Left ventricle myocardium inferior (tissue), 1 donor: ENCODE measurements at regions not wholly inside any gene's neighbourhood (a gene's known extent, or its start where the extent isn't known, plus 50 kb on each side); places are given as distances from the start of the nearest gene placed in this dataset.

ENCODE experiments used
- DNase-seq: peaks from one replicate; pipeline ENCODE4 v3.0.0-alpha.2; 2020
- H3K27ac ChIP-seq: fragments of 200-600 bp; replicated peaks from 2 replicates; pipeline ENCODE4 v1.8.0; 2021
- H3K27me3 ChIP-seq: fragments of 200-600 bp; 2 replicates; pipeline ENCODE4 v1.8.0; 2021; ENCODE audit warnings: low read depth
- H3K36me3 ChIP-seq: fragments of 200-600 bp; 2 replicates; pipeline ENCODE4 v1.8.0; 2021
- H3K4me1 ChIP-seq: fragments of 200-600 bp; 2 replicates; pipeline ENCODE4 v1.8.0; 2021
- H3K4me3 ChIP-seq: fragments of 200-600 bp; 2 replicates; pipeline ENCODE4 v1.8.0; 2021; ENCODE audit warnings: mild to moderate bottlenecking, moderate library complexity
- H3K9me3 ChIP-seq: fragments of 200-600 bp; replicated peaks from 2 replicates; pipeline ENCODE4 v1.8.0; 2021
- CTCF ChIP-seq: fragments of 200-600 bp; IDR thresholded peaks from 2 replicates; pipeline ENCODE4 v1.8.0; 2021; ENCODE audit warnings: antibody characterized with exemption, mild to moderate bottlenecking, borderline replicate concordance
- intact Hi-C: fragments of 100-400 bp; cut with micrococcal nuclease; formaldehyde crosslinking; loops from one replicate; pipeline ENCODE4 v1.11.0; 2022
- donor health status: DM: no; HTN: yes; CAD: no; lungs with severe emphysema.

DNA sequence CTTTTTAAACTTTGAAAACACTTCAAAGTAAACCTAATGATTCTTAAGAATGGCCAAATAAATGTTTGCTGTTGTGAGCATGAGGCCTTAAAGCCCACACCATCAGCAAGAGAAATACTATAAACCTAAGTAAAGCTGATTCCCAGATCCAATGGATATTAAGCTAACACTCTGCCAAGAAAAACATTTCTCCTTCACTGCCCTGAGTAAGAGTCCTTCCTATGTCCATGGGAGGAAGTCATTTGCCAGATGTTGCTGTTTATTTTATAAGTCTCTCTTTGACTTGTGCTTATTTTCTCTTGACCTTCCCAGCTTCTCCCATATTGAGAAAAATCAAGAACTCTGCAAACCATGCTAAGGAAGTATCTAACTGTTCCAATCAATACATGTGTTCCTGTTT lies 154.3 kb upstream of the EDNRA start:
- Histone ChIP-seq H3K4me3 (no peak overlapping the region), H3K27ac (peak overlapping the region; percentile 71), H3K27me3 (no peaks in the 10 kb centered on the region), H3K4me1 (peaks cover 42% of the 10 kb centered on the region), H3K9me3 (no peaks in the 10 kb centered on the region), H3K36me3 (no peaks in the 10 kb centered on the region)
- DNase-seq = no peak
- no peak for TF ChIP-seq CTCF
- intact Hi-C loops = no loop called here

DNA sequence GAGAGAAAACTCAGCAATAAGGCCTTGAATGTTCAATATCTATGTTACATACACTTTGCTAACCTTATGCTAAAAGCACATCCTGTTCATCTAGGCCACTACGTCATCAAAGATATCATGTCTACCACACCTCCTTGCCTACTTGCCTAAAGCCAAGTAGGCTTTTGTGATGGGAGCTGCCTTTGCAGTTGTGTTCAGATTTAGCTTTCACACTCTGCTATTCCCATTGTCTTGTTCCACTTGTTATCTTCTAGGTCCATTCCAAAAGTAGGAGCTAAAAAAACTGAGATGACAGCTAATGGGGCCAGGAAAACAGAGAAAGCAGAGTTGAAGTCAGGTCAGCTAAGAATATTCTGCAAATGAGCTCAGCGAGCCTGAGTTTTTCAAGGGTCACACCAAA lies 153.6 kb upstream of the EDNRA start:
- intact Hi-C loops = no loop called here
- Histone ChIP-seq H3K4me3 (no peak overlapping the region), H3K27me3 (no peaks in the 10 kb centered on the region), H3K4me1 (peaks cover 42% of the 10 kb centered on the region), H3K27ac (peak overlapping the region; percentile 71), H3K36me3 (no peaks in the 10 kb centered on the region), H3K9me3 (no peaks in the 10 kb centered on the region)
- no peak for TF ChIP-seq CTCF
- no peak for DNase-seq

DNA sequence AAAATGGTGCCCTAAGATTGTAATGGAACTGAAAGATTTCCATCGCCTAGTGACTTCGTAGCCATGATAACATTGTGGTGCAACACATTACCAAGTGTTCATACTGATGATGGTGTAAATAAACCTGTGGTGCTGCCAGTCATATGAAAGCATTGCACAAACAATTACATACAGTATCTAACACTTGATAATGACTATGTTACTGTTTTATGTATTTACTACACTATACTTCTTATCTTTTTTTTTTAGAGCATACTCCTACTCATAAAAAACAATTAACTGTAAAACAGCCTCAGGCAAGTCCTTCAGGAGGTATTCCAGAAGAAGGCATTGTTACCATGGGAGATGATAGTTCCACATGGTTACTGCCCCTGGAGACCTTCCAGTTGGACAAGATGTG lies 152.7 kb upstream of the EDNRA start:
- Histone ChIP-seq H3K27me3 (no peaks in the 10 kb centered on the region), H3K4me3 (no peak overlapping the region), H3K4me1 (peaks cover 42% of the 10 kb centered on the region), H3K9me3 (no peaks in the 10 kb centered on the region), H3K27ac (peak overlapping the region; percentile 71), H3K36me3 (no peaks in the 10 kb centered on the region)
- no peak for DNase-seq
- intact Hi-C loops = no loop called here
- no peak for TF ChIP-seq CTCF

- Histone ChIP-seq H3K9me3 (no peaks in the 10 kb centered on the region), H3K4me1 (peaks cover 43% of the 10 kb centered on the region), H3K4me3 (no peak overlapping the region), H3K27ac (peak overlapping the region; percentile 71), H3K27me3 (no peaks in the 10 kb centered on the region), H3K36me3 (no peaks in the 10 kb centered on the region)
- intact Hi-C loops = no loop called here
- no peak for DNase-seq
- TF ChIP-seq CTCF = no peak
Measured at GRCh38 chr4:147328756-147329446, 152.0 kb upstream of the EDNRA start.

DNA sequence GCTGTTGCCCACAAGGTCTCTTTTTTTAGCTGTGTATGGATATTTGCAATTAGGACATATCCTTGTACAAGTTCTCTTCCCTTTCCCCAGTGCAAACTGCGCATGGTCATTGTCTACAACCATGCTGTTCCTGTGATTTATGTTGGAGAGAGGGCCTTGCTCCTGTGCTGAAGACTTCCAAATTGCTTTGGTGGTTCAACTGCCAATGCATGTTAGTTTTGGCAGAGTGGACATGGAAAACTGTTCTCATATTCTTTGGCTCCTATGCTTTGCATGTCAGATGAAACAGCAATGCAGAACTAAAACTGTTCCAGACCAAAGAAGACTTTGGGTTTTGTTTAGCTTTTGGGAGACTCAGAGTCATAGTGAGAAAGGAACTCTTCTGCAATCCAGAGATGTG lies 148.8 kb upstream of the EDNRA start:
- no peak for DNase-seq
- no peak for TF ChIP-seq CTCF
- Histone ChIP-seq H3K4me1 (peaks cover 31% of the 10 kb centered on the region), H3K27me3 (no peaks in the 10 kb centered on the region), H3K4me3 (no peak overlapping the region), H3K27ac (no peak overlapping the region), H3K36me3 (no peaks in the 10 kb centered on the region), H3K9me3 (no peaks in the 10 kb centered on the region)
- intact Hi-C loops = no loop called here
